DMS 273 treated with DMSO at 0.1 percent for 48 hours (cell line): ENCODE measurements at regions not wholly inside any gene's neighbourhood (a gene's known extent, or its start where the extent isn't known, plus 50 kb on each side); places are given as distances from the start of the nearest gene placed in this dataset.

ENCODE experiments used
- DNase-seq: peaks from one replicate; lab custom pipeline; 2025; lab: John Stamatoyannopoulos, UW

DNA sequence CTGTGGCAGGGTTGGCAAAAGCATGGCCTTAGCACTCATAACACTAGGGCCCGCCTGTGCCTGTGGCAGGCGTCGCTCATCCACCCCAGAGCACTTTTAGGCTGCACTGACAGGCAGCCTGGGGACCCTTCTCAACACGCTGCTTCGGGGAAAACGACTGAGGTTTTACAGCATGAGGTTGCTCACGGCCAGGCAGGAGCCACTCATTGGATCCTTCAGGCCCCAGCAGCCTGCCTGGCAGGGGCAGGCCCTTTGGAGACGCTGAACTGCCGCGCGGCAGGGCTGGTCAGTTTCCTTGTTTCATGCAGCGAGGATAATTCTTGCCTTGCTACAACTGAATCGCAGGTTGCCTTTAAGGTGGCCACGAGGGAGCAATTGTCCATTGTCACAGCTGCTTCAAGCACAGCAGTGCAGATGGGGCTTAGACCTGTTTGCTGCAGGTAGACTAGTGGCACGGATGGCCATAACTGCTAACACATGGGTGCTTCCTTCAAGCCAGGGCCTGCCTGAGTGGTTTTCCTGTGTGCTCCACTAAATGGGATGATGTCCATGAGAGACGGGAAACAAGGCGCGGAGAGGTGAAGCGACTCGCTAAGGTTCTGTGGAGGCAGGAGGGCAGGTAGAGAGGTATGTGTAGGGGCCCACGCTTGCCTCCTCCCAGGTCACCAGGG lies 49.9 kb upstream of the HS6ST1 start:
- DNase-seq, result no peak

- no peak for DNase-seq
These were observed 50.5 kb upstream of the HS6ST1 start for GRCh38 chr2:128369108-128369555.

GRCh38 chr2:128369602-128370467 lies 51.2 kb upstream of the HS6ST1 start:
- DNase-seq, result no peak

DNA sequence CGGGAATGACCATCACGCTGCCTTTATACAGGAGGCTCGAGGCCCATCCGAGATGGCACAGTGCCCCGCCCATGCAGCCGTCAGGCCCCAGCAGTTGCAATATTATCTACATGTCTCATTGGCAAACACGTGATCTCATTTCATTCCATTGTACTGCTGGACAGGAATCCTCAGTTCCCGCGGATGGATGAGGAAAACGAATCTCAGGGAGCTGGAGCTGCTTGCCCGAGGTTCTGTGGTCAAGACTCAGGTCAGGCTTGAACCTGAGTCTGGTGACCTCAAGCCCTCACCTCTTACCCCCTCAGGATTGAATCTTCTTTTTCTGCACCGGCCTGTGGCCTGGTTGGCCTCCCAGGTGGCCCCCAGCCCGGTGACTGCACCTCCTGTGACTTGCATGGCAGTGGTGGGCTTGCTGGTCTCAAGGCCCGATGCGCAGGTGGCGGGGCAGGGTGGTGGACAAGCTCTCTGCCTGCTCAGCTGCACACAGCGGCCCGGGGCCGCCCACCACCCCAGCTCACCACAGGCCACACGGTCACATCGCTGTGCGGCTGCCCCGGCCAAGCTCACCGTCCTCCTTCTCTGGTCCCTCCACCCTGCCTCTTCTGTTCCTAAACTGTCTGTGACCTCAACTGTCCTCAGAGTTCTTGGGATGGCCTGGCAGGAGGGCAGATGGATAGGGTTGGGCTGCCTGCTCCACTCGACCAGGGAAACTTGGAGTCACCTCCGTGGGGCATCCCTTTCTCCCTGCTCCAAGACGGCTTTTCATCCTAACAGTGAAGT lies 52.0 kb upstream of the HS6ST1 start:
- DNase-seq, result no peak

DNA sequence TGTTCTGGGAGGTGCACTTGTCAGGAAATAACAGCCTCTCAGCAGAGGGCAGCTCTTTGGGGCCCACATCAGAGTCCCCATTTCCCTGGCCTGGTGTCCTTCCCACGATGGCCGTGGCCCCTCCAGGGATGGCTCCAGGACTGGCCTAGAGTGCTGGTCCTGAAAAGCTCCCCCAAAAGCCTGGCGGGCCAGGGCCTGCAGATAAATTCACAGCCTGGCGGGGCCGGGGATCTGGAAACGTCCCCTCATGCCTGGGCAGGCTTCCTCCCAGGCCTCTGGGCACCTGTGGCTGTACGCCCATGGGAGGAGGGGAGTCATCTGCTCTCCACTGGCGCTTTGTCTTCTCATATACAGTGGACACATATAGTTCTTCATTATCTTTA lies 52.6 kb upstream of the HS6ST1 start:
- DNase-seq, result no peak

DNA sequence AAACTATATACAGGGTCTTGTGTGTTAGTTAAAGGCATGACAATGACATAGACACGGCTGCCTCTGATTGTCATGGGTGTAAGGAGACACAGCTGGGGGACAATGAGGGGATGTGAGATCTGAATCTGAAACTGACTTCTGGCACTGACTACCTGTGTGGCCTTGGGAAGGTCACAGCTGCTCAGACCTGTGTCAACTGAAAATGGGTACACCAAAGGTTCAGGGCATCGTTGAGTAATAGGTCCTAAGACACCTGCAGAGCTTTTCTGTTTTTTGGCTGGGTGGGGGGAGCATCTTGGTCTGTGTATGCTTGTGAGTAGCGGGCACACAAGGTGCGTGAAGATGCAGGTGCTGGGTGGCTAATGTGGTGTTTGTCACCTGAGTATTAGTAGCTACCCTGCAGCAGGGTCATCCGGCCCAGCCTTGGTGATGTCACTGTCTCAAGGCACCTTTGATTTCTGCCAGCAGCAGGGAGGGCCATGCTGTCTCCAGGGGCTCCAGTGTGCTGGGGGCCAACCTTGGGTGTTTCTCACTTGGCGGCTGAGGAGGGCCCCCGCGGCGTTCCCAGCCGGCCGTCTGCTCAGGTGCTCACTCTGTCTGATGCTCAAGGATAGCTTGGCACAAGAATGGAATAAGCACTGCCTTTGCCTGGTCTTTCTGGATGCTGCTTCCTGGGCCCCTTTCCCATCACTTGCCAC lies 53.1 kb upstream of the HS6ST1 start:
- DNase-seq, result no peak

- DNase-seq, result no peak
These were observed 54.1 kb upstream of the HS6ST1 start for GRCh38 chr2:128372621-128373341.

GRCh38 chr2:128373451-128374000 lies 54.9 kb upstream of the HS6ST1 start:
- no peak for DNase-seq

DNA sequence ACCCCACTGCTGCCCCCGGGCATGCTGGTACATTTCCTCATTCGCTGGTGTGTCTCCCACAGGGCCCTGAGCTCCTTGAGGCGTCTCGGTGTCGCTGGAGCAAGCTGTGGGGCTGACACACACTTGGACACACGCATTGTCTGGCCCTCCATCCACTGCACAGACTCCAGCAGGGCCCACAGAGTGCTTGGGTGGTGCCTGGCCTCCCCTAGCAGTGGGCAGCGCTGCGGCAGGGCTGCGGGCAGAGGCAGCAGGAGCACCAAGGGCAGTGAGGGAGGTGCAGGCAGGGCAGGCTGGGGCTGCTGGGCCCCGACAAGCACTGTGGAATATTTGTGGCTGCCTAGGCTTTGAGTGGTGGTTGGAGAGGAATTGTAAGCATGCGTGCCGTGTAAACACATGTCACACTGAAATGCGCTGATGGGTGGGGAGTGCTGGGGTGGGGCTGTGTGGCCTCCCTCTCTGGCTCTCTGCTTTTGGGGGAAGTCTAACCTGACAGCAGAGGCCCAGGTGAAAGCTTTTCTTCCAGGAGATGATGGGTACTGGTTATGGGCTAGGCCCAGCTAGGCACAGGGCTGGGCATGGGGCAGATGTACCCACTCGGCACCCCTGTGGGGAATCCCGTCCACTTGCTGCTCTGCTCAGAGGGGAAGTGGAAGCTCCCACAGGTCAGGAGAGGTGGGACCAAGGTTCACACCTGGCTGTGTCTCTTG lies 55.5 kb upstream of the HS6ST1 start:
- DNase-seq, result no peak

GRCh38 chr2:128374711-128375413 lies 56.2 kb upstream of the HS6ST1 start:
- peak; percentile 32 for DNase-seq

GRCh38 chr2:128375454-128375853 lies 56.8 kb upstream of the HS6ST1 start:
- no peak for DNase-seq

DNA sequence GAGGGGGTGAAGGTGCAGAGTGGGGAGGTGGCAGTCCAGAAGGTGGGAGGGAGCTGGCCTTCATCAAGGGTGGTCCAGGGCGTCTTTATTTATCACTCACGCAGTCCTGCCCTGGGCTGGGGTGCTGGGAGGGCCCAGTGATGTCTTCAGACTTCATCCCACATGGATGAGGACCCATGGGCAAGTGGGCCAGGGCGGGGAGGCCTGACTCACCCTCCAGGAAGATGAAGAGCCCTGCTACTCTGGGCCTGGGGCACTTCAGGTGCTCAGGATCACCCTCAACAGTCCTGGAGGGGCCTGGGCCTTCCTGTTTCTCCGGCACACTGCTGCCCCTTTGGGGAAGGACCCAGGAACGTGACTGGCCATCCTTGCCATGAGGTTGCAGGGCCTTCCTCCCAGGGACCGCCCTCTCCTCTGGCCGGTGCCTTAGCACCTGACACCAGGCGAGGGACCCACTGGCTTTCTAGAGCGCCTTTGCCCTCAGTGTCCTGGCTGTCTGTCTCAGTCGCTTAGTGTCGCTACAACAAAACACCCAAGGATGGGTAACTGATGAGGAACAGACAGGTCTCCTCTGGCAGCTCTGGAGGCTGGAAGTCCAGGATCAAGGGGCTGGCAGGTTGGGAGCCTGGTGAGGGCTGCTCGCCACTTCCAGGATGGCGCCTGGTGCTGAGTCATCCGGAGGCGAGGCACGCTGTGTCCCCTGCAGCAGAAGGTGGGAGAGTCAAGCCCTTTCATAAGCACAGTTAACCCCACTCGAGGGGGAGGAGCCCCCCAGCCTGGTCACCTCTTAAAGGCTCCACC lies 57.8 kb upstream of the HS6ST1 start:
- DNase-seq, result no peak

DNA sequence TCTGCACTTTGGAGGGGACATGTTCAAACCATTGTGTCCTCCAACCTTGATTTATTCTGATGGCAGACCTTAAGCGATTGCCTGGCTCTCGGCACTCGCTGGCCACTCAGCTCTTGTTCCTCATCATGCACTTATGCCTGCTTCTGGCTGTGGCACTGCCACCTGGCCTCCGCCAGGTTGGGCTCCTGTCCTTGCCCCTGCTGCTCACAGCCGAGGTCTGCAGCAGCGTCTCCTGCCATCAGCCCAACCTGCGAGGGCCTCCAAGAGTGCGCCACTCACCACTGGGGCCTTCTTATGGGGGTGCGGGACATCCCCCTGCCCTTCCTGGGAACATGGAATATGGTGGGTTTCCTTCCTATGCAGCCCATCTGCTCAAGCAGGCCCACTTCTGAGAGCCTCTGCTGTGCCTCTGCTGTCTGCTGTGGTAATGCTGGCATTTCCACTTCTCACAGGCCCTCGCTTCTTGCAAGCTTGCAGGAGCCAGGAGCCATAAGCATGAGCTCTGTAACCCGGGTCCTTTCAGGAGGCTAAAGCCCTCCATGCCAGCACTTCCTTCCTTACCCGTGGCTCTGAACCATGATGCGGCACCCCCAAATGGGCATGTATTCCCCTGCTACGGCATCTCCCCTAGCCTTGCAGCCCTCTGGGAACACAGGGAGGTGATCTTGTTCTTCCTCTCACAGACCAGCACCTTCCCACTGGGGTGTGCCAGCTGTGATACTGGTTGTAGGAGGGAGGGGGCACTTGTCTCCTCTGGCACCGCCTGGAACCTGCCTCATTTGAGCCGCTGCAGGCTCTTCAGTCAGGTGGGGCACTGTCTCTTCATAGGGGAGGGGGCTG lies 58.6 kb upstream of the HS6ST1 start:
- no peak for DNase-seq

DNA sequence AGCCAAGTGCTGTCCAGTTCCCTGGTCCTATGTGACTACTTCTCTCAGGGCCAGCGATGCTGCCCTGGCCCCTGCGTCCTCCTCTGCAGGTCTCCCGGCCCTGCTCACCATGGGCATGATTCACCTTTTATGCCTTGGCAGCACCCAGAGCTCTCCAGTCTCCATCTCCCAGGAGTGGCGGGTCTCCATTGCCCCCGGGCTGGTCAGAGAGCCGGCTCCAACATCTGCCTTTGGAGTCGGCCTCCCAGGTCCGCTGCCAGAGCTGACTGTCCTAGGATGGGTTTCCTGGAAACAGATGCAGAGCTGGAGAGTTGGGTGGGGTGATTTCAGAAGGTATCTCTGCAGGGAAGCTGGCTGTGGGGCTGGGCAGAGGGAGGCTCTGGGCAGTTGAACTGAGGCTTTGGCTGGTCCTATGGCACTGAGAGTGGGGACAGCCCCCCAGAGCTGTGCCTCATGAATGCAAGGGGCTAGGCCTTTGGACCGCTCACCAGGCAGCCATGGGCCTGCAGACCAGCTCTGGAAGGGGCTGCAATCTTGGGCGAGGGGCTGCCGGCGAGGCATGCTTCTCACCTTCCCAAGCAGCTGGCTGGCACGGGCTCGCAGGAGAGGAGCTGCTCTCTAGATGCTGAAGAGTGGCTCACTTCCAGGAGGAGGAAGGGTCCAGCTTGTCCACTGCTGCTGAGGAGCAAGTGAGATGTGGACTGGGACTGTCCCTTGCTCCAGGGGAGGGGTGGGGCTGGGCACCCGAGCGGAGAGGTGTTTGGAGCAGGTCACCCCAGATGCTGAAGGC lies 59.8 kb upstream of the HS6ST1 start:
- no peak for DNase-seq

DNA sequence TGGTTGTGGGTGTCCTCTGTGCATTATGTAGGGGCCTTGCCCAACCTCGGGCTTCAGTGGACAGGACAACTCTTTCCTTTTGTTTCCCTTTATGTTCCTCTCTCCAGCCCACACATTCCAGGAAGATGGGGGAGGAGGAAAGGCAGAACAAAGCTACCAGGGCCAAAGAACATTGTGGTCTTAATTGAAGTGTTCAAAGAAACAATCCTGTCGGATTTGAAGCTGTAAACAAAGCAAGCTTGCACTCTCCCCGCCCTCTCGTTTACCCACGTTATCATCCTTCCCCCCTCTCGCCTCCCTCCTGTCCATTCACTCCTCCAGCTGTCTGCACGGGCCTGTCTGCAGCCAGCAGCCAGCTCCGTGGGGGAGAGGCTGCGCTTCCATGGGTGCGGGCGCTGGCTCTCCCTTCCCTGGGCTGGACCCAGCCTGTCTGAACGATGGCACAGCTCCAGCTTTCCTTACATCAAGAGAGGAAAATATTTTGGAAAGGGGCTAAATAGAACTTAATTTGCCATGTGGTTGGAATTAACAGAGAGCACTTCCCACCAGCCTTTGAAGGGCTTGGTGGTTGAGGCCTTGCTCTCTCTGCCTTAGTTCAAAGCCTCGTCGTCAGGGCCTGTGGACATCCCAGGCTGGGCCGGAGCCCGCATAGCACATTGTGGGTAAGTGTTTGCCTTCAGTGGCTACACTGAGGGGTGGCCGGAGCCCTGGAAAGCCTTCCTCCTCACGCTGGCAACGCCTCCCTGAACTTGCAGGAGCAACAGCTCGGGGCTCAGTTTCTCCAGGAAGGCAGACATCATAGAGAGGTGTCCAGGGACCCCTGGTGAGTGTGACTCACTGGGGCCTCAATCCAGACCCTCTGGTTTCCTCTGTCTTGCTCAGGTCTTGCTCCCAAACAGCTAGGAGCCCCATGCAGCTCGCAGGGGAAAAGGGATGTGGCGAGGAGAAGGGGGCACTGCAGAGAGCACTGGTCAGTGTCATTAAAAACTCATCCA lies 60.6 kb upstream of the HS6ST1 start:
- DNase-seq, result no peak
